Stimulated activated CD8-positive, alpha-beta memory T cell treated with anti-CD3 and anti-CD28 coated beads, Interleukin-2, amount 100 ng/mL, for 48 hours (primary cell): ENCODE measurements at regions not wholly inside any gene's neighbourhood (a gene's known extent, or its start where the extent isn't known, plus 50 kb on each side); places are given as distances from the start of the nearest gene placed in this dataset.

Experiments
- DNase-seq, 2 donors: peaks; one replicate each; pipeline ENCODE4 v3.0.0-alpha.2; 2020; ENCODE audit warnings: low read depth in 2 of 2

GRCh38 chr17:71905376-71906031 is 215.3 kb upstream of the SOX9 start:
- DNase-seq: no peak

DNA sequence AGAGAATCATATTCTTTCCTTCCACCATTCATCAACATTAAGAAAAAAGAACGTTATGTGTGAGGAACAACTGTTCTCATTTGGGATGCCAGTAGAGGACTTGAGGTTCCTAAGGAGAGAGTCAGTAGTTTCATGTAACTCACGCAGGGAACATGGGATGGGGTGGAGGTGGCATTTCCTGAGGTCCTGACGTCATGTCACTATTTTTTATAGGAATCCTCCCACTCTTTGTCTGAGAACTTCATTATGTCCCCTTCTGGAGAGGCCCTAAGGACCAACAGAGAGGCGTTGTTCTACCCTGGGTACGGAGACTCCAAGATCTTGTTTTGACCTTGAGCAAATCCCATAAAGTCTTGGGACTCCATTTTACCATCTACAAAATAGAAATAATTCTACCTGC is 211.7 kb upstream of the SOX9 start:
- DNase-seq: no peak

DNA sequence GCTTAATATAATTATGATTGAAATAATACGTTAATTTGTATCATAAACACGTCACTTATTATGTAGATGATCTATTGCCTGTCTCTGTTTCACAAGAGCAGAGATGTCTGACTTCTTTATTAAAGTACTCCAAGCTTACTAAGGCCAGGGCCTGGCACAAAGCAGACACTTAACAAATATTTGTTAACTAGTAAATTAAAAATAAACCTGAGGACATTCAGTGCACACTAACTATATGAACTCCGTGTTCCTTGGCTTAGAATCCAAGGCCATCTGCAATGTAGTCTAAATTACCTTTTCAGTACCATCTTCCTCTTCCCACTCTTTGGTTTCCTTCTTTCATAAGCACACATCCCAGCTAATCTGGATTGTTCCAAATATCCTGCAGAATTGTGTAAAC is 210.8 kb upstream of the SOX9 start:
- no peak for DNase-seq

DNA sequence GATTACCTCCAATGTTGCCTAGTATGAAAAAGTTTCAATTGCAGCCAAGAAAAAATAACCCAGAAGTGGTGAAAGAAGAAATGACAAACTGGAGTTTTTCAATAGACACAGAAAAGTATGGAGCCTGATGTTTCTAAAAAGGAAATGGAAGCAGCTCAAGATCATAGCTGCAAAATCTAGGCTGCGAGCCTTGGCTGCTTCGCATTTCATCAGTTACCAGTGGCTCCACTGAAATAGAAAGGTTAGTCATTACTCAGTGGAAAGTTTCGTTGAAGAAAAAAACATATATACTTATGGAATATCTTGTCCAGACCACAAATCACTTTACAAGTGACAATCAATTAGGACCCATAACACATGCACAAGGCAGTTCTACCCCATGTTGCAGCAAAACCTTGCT is 206.8 kb upstream of the SOX9 start:
- no peak for DNase-seq

DNA sequence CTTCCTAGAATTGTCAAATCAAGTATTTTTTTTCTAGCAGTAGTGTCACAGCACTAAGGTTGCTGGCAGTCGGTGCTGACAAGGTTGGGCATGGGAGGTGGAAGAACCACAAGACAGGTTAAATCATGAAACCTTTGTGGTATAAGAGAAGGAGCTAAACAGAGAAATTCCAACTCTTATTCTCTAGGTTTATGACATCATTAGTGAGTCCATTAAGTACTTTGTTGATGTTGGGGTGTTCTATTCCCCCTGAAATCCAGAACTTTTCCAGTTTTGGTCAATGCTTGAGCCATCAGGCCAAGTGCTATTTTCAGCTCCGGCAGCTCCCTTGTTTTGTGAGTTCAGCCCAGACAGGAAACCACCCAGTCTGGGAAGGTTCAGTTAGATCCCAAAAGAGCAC is 206.0 kb upstream of the SOX9 start:
- no peak for DNase-seq

DNA sequence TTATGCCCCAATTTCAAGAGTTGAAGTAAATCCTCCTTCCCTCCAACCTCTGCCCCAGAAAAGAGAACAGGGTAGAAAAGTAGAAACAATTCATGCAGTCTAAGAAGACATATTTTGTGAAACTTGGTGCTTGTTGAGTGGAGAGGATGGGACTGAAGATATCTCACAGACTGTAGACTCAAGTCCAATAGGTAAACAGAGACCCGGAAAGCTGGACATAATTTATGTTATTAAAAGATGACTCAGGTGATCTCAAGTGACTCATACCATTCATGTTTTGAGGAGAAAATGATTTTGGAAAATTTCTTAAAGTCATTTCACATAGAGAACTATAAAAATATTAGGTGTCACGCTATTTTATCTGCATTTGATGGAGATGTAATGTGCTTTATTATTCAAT is 203.1 kb upstream of the SOX9 start:
- no peak for DNase-seq

DNA sequence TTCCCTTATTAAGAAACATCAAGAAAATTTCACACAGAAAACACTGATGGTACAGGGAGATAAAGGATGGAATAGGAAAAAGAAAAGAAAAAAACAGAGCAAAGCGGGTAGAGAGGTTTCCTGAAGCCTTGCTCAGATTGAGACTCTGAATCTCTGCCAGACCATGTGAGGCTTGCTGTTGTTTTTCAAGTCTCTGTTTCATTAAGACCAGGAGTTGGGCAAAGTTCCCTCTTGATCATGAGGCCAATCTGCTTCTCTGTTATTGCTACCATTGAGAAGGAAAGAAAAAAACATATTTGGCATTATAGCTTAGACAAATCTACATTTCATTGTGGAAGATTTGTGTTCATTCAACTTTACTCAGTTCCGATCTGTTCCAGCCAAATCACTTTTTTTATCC is 201.6 kb upstream of the SOX9 start:
- no peak for DNase-seq

DNA sequence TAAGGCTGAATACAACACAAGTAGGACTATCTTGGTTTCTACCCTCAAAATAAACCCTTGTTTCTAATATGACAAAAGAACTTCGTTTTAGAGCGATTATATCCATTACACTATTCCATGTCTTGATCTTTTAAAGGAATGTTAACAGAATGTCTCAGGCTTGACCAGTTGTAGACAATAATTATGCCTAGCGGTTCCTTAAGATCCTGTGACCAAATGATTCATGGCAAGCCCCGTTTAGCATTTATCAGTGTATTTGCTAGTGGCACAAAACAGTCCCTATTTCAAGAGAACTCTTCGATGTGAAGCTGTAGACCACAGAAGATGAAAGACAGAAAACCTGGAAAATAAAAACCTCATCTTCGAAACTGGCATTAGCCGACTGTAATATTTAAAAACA is 200.9 kb upstream of the SOX9 start:
- DNase-seq: no peak

- DNase-seq: no peak
Measured at GRCh38 chr17:71921796-71922195, 199.0 kb upstream of the SOX9 start.

GRCh38 chr17:71922439-71922838 is 198.4 kb upstream of the SOX9 start:
- DNase-seq: no peak

DNA sequence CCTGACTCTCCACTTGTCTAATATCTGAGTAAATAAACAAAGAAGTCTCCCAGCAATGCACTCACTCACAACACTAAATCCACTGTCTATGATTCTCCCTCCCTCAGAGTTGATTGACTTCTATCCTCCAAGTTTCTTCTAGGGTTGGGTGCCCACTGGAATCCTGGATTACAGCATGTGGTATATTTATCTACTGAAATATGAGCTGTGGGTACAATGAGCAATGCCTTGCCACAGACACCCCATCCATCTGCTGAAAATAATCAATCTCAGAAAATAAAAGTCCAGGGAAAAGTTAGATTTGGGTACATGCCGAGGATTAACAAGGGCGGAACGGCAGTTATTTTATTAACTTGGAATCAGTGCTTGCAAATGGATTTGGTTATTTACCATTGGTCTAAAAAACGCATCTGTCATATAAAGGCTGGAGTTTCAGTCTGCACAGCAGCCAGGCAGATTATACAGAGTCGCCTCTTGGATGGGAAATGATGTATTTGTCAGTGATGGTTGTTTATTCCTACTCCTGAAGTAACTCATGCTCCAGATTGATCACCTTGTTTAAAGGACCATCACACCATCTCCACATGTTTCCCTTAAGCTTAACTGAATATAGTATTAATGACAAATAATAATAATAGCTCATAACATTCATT is 193.9 kb upstream of the SOX9 start:
- DNase-seq: no peak

GRCh38 chr17:71933306-71933705 is 187.5 kb upstream of the SOX9 start:
- DNase-seq: no peak

- DNase-seq: no peak
Measured at GRCh38 chr17:71934520-71934919, 186.3 kb upstream of the SOX9 start.

DNA sequence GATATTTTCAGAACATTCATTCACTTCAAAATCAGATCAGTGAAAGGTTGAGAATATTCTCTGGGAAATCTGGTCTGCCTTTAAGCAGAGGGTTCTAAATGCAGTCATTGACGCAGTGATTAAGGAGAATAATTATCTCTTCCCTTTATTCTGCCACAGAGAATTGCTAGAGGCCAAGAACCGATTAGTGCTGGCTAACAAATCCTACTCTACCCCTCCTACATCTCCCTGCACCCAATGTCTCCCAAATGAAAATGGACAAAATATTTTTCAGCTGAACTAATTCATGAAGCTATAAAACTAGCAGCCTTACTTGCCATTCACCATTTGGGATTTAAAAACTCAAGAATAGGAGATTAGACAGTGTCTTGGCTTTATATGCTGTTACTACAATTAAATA is 185.5 kb upstream of the SOX9 start:
- no peak for DNase-seq

GRCh38 chr17:71936977-71937376 is 183.8 kb upstream of the SOX9 start:
- DNase-seq: no peak

- DNase-seq: no peak
Measured at GRCh38 chr17:71937914-71938313, 182.9 kb upstream of the SOX9 start.

- no peak for DNase-seq
Measured at GRCh38 chr17:71938340-71939010, 182.3 kb upstream of the SOX9 start.

DNA sequence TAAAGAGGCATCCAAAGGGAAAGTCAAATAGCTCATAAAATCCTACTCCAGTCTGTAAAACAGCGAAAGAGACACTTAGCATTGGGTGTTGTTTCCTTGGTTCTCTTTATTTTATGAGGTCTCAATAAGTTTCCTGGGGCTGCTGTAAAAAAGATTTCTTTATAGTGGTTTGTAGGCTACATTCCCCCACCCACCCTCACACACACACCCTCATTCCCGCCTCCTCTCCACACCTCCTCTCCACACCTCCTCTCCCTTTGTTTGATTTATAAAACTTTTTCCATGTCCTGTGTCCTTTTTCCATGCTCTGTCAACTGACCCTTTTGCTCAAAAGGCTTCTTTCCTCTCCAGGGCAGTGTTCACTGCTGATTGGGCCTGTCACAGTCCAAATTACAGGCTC is 178.9 kb upstream of the SOX9 start:
- DNase-seq: no peak

GRCh38 chr17:71942626-71943025 is 178.2 kb upstream of the SOX9 start:
- DNase-seq: no peak

- DNase-seq: no peak
Measured at GRCh38 chr17:71948703-71949422, 172.0 kb upstream of the SOX9 start.

DNA sequence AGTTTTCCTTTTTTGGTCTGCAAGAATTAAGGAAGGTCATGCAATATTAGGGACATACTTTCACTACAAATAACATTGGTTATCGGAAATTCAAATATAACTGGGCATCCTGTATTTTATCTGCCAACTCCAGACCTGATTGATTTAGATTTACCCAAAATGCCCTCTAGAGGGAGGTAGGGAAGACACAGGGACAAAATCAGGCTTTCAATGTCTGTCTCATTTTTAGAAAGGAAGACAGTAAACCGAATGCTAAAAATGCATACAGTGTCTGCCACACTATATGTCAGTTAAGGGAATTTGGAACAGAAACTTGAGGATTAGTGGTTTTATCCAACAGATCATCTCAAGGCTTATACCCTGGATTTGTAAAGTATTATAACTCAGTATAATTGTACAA is 161.7 kb upstream of the SOX9 start:
- no peak for DNase-seq

- no peak for DNase-seq
Measured at GRCh38 chr17:71963351-71963750, 157.5 kb upstream of the SOX9 start.

DNA sequence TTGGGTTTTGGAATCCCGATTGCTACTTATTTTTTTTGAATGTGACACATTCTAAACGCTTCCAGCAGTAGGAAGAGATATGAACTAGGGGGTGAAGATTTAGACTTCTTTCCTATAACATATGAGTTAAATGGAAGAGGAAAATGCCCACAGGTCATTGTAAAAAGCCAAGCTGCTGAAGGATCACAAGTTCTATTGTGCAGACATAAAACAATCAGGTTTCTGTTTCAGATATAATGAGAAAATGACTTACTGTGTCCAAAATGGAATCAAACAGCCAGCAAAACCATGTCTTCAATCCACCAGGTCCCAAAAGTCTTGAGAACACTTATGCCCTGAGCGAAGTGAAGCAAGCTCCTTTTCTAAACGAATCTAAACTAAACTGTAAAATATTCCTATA is 157.0 kb upstream of the SOX9 start:
- DNase-seq: no peak
